NCI-H1436 treated with DMSO at 0.1 percent for 48 hours (cell line): ENCODE measurements at regions not wholly inside any gene's neighbourhood (a gene's known extent, or its start where the extent isn't known, plus 50 kb on each side); places are given as distances from the start of the nearest gene placed in this dataset.

Source experiments
- DNase-seq: peaks from one replicate; lab custom pipeline; 2025; lab: John Stamatoyannopoulos, UW

DNA sequence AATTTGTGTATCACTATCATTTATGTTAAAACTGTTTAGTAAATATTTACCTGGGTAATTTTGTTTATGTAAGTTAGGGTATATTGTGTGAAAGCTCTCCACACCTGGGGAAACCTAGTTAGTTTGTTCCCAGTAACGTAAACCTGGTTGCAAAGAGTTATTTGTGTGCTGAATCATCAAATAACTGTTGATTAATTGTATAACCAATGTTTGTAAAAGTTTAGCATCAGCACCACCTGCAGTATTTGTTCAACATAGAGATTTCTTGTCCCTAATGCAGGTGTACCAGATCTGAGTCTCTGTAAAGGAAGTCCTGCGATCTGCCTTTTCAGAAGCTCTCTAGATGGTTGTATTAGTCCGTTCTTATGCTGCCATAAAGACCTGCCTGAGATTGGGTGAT lies 440.4 kb downstream of the COL12A1 start:
- DNase-seq = no peak

DNA sequence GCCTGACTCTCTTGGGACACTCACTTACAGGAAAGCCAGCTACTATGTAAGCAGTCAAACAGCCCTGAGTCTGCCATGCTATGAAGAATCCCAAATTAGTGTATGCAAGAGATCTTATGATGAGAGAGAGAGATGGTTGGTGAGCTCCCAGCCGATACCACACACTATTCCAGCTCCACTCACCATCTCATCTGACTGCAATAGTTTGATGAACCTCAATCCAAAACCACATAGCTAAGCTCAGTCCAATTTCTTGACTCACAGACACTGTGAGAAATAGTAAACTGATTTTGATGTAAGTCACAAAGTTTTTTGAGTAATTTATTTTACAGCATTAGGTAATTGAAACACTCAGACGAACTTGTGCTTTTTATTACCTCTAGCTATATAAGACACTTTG lies 441.4 kb downstream of the COL12A1 start:
- DNase-seq = no peak

DNA sequence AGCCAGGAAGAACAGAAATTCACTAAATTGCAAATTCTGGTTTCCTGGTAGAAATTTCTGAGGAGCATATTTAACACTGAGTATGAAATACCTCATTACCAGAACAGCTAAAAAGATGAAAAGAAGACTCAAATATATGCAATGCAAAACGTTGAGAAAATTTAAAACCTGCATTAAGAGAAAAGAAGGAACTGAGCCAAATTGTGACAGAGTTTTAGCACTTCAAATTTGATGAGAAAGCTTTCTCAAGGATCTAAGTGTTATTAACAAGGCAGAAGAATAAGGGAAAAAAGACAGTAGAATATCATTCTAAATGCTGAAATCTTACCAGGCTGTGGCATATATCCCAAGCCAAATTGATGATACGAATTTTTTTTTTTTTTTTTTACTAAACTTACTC lies 443.0 kb downstream of the COL12A1 start:
- DNase-seq = no peak

DNA sequence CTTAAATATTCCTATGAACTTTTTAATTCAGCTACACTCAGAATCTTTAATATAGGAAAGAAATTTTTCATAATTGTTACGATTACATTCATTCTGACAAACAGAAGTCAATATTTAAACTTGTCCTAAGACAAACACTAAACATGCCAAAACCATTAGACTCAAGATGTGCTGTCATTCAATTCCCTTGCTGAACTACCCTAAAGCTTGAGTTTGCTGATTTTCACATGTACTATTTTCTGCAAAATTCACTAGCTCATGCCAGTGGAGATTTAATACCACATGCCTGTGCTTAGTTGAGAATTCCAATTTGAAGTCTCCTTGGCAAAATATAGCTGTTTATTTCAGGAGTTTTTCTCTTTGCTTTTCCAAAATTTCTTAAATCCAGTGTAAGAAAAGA lies 448.0 kb downstream of the COL12A1 start:
- no peak for DNase-seq

DNA sequence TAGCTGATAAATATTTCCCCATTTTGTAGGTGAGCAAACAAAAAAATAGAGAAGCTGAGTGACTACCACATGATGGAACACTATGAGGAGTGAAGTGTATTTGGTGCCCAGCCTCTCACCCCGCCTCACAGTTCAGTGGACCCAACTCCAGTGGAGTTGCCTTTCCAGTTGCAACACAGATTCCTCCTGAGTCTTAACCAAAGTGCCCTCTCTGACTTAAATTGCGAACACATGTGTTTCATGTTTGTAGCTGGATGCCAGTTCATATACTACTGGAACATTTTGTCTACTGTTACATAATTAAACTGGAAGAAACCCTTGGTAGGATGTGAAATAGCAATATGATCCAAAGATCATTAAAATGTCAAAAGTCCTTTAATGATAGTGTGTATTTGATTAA lies 448.9 kb downstream of the COL12A1 start:
- DNase-seq = no peak

DNA sequence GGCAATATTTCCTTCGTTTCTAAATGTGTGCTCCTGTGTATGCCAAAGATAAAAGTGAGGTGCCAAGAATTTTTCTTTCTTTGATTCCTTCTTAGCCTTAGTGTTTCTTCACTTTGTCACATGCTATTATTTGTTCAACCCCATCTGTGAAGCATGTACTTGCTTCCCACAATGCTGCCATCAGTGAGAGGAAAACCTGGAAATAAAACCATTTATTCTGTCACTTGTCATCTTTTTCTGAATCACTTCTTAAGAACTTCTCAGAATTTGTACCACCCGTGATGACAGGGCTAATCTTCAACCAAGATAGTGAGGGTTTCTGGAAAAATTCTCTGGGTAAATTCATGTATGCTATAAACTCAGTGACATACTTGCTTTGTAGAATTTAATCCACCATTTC lies 450.1 kb downstream of the COL12A1 start:
- DNase-seq = no peak

DNA sequence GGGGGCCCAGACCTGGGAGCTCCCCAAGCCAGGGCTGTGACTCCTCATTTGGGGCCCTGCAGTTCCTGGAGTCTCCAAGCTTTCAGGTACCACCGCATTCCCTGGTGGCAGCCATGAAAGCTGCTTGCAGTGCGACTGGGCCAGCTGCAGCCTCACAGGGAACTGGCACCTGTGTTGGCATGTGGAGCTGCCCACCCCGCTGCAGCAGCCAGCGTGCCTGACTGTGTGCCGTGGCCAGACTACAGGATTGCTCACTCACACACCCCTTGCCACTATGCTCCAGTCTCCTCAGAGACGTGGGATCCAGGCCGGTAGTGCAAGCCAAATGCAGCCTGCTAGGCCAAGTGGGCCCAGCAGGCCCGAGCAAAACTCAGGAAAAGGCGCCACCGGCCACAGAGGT lies 450.7 kb downstream of the COL12A1 start:
- DNase-seq = no peak

DNA sequence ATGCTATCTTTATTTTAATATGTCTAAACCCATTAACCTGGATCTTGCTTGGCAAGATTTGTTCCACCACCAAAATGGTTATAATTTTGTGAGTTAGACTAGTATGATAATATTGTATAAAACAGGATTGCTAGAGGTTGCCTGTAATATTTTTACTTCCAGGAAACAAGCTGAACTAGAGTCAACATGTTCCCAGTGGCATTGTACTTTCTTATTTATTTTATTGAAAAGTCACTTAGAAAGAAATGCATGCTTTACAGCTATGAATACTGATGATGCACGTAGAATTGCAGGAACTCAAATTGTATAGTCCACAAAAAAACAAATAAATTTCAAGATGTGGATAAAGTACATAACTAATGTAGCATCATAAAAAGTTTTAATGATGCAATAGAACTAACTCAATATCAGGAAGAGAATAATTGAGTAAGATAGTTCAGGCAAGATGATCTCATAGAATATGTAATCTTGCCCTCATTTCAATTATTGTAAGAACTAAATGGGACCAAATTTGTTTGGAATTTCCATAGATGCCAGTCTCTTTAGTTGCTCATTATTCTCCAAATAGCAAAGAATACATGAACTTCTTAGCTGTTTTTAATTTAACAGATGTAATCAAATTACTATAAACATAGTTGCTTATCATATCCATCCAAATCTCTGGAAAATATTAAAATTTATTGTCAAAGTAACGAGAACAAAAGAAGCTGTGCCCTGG lies 451.8 kb downstream of the COL12A1 start:
- no peak for DNase-seq

DNA sequence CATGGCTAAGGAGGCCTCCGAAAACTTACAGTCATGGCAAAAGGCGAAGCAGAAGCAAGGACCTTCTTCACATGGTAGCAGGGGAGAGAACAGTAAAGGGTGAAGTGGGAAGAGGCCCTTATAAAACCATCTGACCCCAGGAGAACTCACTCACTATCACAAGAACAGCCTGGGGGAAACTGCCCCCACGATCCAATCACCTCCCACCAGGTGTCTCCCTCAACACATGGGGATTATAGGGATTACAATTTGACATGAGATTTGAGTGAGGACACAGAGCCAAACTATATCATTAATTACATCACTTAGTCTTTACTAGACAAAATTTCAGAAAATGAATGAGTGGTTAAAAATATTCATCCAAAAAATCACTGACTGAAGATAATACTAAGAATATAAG lies 453.6 kb downstream of the COL12A1 start:
- DNase-seq = no peak

DNA sequence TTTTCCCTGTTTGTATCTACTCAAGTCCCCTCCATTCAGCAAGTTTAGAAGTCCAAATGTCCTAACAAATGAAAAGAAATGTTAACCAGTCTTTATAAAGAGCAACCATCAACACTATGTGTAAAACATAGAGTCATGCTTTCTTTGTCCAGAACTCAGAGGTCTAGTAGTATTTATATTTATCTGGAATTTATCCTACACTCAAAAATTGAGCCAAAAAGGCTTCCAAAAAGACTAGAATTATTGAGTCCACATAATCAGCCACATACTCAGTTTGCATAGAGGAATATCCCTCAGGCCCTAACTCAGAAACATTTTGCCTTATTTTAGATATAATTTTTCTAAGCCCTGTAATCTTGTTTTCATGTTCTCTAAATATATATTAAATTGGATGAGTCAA lies 455.0 kb downstream of the COL12A1 start:
- no peak for DNase-seq

DNA sequence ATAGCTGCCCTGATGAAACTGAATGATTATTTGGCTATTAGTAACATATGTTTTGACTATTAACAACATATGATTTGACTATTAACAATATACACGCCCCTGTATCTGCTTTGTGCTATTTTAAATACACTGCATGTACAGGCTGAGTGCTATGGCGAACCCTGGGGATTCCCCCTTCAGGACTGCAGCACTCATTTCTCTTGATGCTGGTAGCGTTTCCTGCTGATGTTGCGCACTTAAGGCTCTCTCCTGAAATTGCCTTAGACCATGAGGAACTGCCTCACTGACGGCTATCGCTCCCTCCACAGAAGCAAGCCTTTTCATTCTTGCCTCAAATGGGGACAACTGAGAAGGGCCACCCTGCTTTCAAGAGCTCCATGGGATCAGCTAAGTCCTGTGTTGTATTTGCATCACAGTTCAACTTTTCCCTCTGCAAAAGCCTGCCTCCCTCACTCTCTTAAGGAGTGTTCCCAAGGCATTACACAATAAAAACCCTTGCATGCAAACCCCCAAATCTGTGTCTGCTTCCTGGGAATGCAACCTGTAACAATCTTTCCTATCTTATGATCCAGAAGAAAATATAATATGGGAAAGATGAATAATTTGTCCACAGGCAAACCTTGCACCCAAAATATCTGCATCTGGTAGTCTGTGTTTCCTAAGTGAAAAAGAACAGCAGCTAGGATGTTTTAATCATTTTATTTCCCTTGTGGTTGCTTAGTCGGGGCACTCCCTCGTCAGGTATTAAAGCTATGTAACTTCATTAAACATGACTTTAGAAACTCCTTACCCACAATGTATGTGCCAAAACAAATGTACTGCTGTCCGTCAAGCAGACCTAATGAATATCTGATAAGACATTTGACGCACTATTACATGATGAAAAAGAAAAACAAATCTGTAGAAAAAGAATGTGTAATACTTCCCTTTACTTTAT lies 456.4 kb downstream of the COL12A1 start:
- no peak for DNase-seq

DNA sequence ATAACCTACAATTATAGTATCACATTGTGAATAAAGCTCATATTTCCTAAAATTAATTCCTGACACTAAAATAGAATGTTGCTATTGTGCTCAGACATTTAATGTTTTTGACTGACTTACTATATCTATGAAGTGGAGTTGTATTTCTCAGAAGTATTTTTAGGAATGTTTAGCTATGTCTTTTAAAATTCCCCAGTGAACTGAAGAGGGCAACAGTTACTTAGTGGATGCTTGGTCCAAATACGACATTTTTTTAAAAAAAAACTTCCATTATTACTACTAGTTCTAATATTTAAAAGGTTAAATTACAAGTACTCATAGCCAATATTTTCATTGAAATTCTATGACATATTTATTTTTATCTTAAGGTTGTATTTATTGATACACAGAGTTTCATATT lies 460.2 kb downstream of the COL12A1 start:
- no peak for DNase-seq

DNA sequence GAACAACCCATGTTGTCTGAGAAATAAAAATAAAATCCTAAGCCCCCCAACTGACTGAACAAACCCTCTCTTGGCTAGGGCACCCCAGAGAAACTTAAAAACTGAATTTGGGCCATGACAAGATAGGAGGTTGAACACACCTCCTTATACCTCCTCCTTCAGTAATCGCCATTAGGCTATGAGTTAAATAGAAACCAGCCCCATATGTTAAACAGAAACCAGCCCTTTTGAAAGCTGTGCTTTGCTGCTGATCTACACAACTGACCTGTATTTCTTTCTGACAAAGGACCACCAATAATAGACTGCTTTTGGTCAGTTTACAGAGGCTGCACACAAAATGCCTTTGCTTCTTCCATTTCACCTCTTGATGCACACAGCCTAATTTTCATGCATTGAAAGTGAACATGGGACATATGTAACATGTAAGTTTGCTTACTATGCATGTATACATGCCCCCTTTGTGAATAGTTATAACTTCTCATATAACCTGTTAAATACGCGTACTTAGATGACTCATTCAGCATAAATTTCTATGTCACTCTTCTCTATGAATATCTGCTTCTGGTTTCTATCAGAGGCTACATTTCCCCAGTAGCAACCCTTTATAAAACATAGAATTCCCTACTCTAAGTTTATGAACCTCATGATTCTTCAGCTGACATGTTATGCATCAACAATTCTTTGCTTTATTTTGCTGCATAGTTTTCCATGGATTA lies 462.9 kb downstream of the COL12A1 start:
- DNase-seq = no peak

DNA sequence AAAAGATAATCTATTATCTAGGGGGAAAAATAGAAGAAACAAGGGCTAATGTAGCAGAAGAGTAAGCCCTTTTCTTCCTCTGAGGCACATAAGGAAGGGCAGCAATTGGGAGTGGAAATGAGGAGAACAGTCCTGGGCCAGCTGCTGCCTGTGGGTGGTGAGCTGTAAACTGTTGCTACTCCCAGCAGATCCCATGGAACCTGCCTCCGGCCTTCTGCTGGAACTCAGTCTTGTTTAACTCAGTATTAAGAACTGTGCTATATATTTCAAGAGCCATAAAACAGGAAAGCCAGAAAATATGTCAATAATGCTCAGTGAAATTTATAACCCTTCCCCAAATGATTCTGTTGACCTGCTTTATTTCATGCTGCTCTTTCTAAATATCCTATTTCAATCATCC lies 464.2 kb downstream of the COL12A1 start:
- DNase-seq = no peak

DNA sequence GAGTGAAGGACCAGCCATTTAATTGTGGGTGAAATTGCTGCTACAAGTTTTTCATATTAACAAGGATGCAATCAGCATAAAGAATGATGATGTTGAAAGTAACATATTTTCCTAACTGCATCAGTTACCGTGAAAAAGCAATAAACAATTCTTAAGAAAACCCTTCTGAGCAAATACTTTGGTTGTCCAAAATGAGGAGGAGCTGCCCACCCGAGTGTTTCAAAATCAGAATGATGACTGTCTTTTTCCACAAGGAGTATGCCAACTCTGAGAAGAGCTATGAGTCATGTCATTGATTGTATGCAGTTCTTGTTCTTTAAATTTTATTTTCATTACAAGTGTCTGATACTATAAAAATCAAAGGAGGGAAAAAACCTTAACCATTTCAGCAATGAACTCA lies 470.5 kb downstream of the COL12A1 start:
- DNase-seq = no peak

DNA sequence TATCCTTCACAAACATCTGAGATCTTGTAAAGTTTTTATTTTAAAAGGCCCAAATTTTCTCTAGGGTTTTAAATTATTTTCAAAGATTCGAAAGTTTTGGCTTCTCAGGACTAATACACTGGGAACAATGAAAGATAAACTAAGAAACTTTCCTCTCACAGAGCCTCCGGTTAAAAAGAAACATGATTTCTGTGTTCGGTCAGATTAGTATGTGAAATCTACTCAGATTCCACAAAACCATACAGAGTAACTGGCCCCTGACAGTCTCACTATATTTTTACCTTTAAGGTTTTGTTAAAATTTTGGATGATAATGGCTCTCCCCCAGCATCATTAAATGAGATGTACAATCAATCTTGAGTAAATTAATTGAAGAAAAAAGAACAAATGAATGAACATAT lies 471.0 kb downstream of the COL12A1 start:
- no peak for DNase-seq

DNA sequence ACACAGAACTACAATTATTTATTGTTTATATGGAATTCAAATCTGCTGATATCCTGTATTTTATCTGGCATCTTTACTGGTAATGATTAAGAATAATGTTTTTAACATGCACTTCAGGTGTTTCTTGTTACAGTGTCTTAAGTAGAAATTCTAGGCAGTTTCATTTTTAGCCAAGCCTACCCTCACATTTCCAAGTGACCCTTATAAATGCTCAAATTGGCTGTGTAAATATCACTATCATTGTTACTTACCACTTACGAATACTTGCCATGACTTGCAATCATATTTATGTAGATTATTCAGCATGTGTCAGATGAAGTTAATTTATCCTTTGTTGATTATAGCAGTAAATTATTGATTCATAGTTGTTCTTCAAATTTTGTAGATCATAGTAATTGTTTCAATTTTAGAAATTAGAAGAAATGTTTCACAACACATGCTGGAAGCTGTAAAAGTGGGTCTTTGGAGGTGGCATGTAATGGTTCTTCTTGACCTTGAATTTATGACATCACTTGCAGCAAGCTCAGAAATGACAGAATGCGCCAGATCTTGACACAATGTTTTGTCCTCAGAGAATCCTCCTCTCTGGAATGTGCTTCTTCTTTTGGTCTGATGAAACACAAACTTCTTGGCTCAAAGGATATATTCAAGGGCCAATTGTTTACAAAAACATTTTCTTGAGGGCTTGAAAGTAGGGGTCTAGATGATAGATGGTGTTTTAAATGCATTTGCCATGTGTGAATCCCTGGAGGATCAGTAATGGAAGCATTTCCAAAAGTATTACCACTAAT lies 471.8 kb downstream of the COL12A1 start:
- DNase-seq = no peak

DNA sequence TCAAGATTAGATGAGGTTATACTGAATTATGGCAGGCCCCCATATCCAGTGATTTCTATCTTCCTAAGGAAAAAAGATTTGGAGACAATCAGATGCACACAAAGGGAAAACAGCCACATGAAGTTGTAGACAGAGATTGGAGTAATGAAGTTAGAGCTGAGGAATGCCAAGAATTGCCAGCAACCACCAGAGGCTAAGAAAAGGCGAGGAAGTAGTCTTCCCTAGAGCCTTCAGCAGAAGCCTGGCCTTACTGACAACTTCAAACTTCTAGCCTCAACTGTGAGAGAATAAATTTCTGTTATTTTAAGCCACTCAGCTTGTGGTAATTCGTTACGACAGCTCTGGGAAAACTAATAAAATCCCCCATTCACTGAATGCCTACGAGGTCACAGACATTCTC lies 473.9 kb downstream of the COL12A1 start:
- DNase-seq = no peak

DNA sequence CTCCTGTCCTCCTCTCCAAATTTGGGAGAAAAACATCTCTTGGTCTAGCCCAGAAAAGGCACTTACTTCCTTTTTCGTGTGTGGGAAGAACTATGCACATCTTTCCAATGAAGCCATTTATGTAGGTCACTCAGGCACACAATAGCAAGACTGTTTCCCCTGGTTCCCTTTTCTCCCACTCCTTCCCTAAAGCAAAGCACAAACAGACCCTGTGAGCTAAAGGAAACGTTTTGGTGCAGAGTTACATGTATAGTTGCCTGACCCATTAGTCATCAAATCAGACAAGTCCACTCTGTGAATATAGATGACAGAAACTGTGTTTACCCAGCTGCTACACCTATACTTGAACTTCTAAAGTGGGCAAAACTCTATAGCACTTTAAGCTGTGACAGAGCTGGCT lies 474.6 kb downstream of the COL12A1 start:
- no peak for DNase-seq

DNA sequence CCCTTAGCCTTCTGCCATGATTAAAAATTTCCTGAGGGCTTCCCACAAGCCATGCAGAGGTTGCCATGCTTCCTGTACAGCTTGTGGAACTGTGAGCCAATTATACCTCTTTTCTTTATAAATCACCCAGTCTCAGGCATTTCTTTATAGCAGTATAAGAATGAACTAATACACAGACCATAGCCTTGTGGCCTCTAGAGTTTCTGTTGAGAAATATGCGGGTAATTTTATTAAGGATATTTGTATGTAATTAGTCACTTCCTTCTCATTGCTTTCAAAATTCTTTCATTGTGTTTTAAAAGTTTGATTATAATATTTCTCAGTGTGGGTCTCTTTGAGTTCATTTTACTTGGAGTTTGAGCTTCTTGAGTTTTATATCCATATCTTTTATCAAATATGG lies 484.9 kb downstream of the COL12A1 start:
- DNase-seq = no peak

DNA sequence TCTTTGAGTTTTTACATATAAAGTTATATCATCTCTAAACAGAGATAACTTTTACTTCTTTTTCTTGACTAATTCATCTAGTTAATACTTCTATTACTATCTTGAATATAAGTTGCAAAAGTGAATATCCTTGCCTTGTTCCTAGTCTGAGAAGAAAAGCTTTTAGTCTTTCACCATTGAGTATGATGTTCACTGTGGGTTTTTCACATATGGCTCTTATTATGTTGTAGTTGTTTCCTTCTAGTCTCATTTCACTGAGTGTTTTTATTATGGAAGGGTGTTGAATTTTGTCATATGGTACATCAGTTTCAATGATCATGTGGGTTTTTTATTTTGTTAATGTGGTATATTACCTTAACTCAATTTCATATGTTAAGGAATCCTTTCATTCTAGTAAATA lies 488.3 kb downstream of the COL12A1 start:
- no peak for DNase-seq
